H1 (cell line): ENCODE measurements at regions not wholly inside any gene's neighbourhood (a gene's known extent, or its start where the extent isn't known, plus 50 kb on each side); places are given as distances from the start of the nearest gene placed in this dataset.

Source experiments
- CTCF ChIA-PET: fragments of 300-600 bp; sonication (Branson Sonifier 250); formaldehyde crosslinking; loops from one replicate; lab custom pipeline; 2021; ENCODE audit not compliant: partially characterized antibody; lab: Charles Lee
- POLR2A ChIA-PET: fragments of 300-600 bp; sonication (Branson Sonifier 250); formaldehyde crosslinking; loops from one replicate; lab custom pipeline; 2021; ENCODE audit warnings: inconsistent platforms; ENCODE audit not compliant: partially characterized antibody; lab: Charles Lee
- DNase-seq, 2 experiments: peaks; one replicate each; pipeline versions ENCODE4 v3.0.0 to v3.0.0-alpha.2; 2010 to 2022; ENCODE audit warnings: low spot score in 2 of 2, low read depth in 1 of 2, mixed read lengths in 1 of 2
- FAIRE-seq: peaks from 2 replicates; lab custom pipeline; 2011; peaks lifted over from hg19 to GRCh38; lab: Jason Lieb, UNC
- H2AFZ ChIP-seq: 2 replicates; pipeline ENCODE4 v1.8.1; 2012; ENCODE audit warnings: low read length, inconsistent platforms
- H2AK5ac ChIP-seq: 2 replicates; pipeline ENCODE4 v1.6.1; 2013; ENCODE audit warnings: low read depth, low read length
- H2BK120ac ChIP-seq: replicated peaks from 2 replicates; pipeline ENCODE3; 2013; ENCODE audit warnings: low read depth, low read length, inconsistent platforms
- H2BK12ac ChIP-seq: 2 replicates; pipeline ENCODE4 v1.6.1; 2013; ENCODE audit warnings: low read depth, low read length
- H2BK15ac ChIP-seq: 2 replicates; pipeline ENCODE4 v1.6.1; 2013; ENCODE audit warnings: low read length
- H2BK20ac ChIP-seq: 2 replicates; pipeline ENCODE4 v1.6.1; 2013; ENCODE audit warnings: low read length
- H2BK5ac ChIP-seq: 2 replicates; pipeline ENCODE4 v1.6.1; 2013; ENCODE audit warnings: low read depth, low read length
- H3K14ac ChIP-seq: 2 replicates; pipeline ENCODE4 v1.6.1; 2013; ENCODE audit warnings: inconsistent platforms; ENCODE audit not compliant: insufficient read length
- H3K18ac ChIP-seq: 2 replicates; pipeline ENCODE4 v1.6.1; 2013; ENCODE audit warnings: low read length; ENCODE audit errors: extremely low read depth
- H3K23ac ChIP-seq: 2 replicates; pipeline ENCODE4 v1.6.1; 2013; ENCODE audit warnings: inconsistent platforms; ENCODE audit not compliant: insufficient read length
- H3K23me2 ChIP-seq: 2 replicates; pipeline ENCODE4 v1.6.1; 2013; ENCODE audit warnings: low read depth, low read length
- H3K27ac ChIP-seq: 2 replicates; pipeline ENCODE4 v1.6.1; 2011; ENCODE audit warnings: low read depth, low read length, inconsistent platforms
- H3K27me3 ChIP-seq, 4 experiments: replicated peaks in 1 of 4; 1 replicate in 1 of 4; 2 replicates in 3 of 4; pipeline versions ENCODE4 v1.6.1 to v1.8.1; 2011 to 2013; ENCODE audit warnings: low read length in 3 of 4, mild to moderate bottlenecking in 3 of 4, inconsistent platforms in 2 of 4, mixed read lengths in 2 of 4, moderate library complexity in 1 of 4; ENCODE audit not compliant: control insufficient read depth in 3 of 4, insufficient read depth in 3 of 4; ENCODE audit errors: extremely low read depth in 1 of 4
- H3K36me3 ChIP-seq, 4 experiments: 2 replicates each; pipeline versions ENCODE4 v1.6.1 to v1.8.1; 2011 to 2013; ENCODE audit warnings: mild to moderate bottlenecking in 4 of 4, low read length in 3 of 4, moderate library complexity in 2 of 4, control low read depth in 1 of 4, inconsistent platforms in 1 of 4; ENCODE audit not compliant: insufficient read depth in 4 of 4, control insufficient read depth in 2 of 4
- H3K4ac ChIP-seq: replicated peaks from 2 replicates; pipeline ENCODE3; 2013; ENCODE audit warnings: low read length, low read depth, mixed read lengths, inconsistent platforms; ENCODE audit not compliant: insufficient read length
- H3K4me1 ChIP-seq, 4 experiments: replicated peaks in 1 of 4; 1 replicate in 1 of 4; 2 replicates in 3 of 4; pipeline versions ENCODE4 v1.6.1 to v1.8.1; 2011 to 2013; ENCODE audit warnings: low read length in 3 of 4, inconsistent platforms in 2 of 4, mixed read lengths in 1 of 4; ENCODE audit not compliant: insufficient read depth in 4 of 4, control insufficient read depth in 3 of 4
- H3K4me2 ChIP-seq, 2 experiments: 2 replicates each; pipeline versions ENCODE4 v1.6.1 to v1.8.1; 2011 to 2013; ENCODE audit warnings: low read depth in 2 of 2, low read length in 2 of 2, control low read depth in 1 of 2, inconsistent platforms in 1 of 2, mild to moderate bottlenecking in 1 of 2; ENCODE audit not compliant: insufficient read depth in 1 of 2
- H3K4me3 ChIP-seq, 4 experiments: fragments of 200-600, 300-600 bp in 1 of 4; sonication (generic), shearing (Covaris generic), sonication (Bioruptor Twin) in 1 of 4; 2 replicates each; pipeline versions ENCODE4 v1.5.1 to v1.8.1; 2011 to 2016; ENCODE audit warnings: low read length in 4 of 4, low read depth in 3 of 4, control low read depth in 2 of 4, inconsistent platforms in 2 of 4, mild to moderate bottlenecking in 2 of 4, mixed read lengths in 1 of 4, moderate library complexity in 1 of 4; ENCODE audit not compliant: insufficient read depth in 2 of 4; ENCODE audit errors: extremely low read depth in 1 of 4
- H3K56ac ChIP-seq: replicated peaks from 2 replicates; pipeline ENCODE3; 2013; ENCODE audit warnings: low read depth, mild to moderate bottlenecking, mixed read lengths, low read length, inconsistent platforms; ENCODE audit not compliant: insufficient read length
- H3K79me1 ChIP-seq: 2 replicates; pipeline ENCODE4 v1.6.1; 2013; ENCODE audit warnings: low read depth, low read length, control low read depth
- H3K79me2 ChIP-seq, 2 experiments: 2 replicates each; pipeline versions ENCODE4 v1.6.1 to v1.8.1; 2012 to 2013; ENCODE audit warnings: low read length in 2 of 2, mild to moderate bottlenecking in 2 of 2, inconsistent platforms in 1 of 2; ENCODE audit not compliant: insufficient read depth in 2 of 2, control insufficient read depth in 1 of 2
- H3K9ac ChIP-seq, 4 experiments: replicated peaks in 1 of 4; 1 replicate in 1 of 4; 2 replicates in 3 of 4; pipeline versions ENCODE4 v1.6.1 to v1.8.1; 2011 to 2013; ENCODE audit warnings: low read depth in 3 of 4, low read length in 3 of 4, control low read depth in 2 of 4, mild to moderate bottlenecking in 2 of 4, moderate library complexity in 2 of 4, inconsistent platforms in 1 of 4; ENCODE audit errors: extremely low read depth in 1 of 4
- H3K9me3 ChIP-seq, 2 experiments: 2 replicates each; pipeline versions ENCODE4 v1.6.1 to v1.8.1; 2012 to 2013; ENCODE audit warnings: mild to moderate bottlenecking in 2 of 2, moderate library complexity in 2 of 2, control low read depth in 1 of 2, inconsistent platforms in 1 of 2, low read depth in 1 of 2, low read length in 1 of 2, mixed read lengths in 1 of 2; ENCODE audit not compliant: insufficient read depth in 2 of 2
- H4K20me1 ChIP-seq, 2 experiments: replicated peaks in 1 of 2; 2 replicates each; pipeline versions ENCODE3 to v1.8.1; 2011 to 2013; ENCODE audit warnings: inconsistent platforms in 2 of 2, low read length in 2 of 2, mild to moderate bottlenecking in 1 of 2; ENCODE audit not compliant: insufficient read depth in 2 of 2, control insufficient read depth in 1 of 2
- H4K5ac ChIP-seq: 2 replicates; pipeline ENCODE4 v1.6.1; 2013; ENCODE audit warnings: low read length, low read depth, mixed read lengths, inconsistent platforms; ENCODE audit not compliant: insufficient read length
- H4K8ac ChIP-seq: 2 replicates; pipeline ENCODE4 v1.8.0; 2013; ENCODE audit warnings: mild to moderate bottlenecking, moderate library complexity, low read length, inconsistent platforms; ENCODE audit not compliant: insufficient read depth; ENCODE audit errors: extremely low read depth
- H4K91ac ChIP-seq: replicated peaks from 2 replicates; pipeline ENCODE3; 2013; ENCODE audit warnings: low read length, mixed read lengths, inconsistent platforms; ENCODE audit not compliant: insufficient read length
- EGR1 ChIP-seq: IDR thresholded peaks from 2 replicates; pipeline ENCODE4 v1.6.1; 2011; ENCODE audit warnings: low read depth, low read length, borderline replicate concordance
- KDM4A ChIP-seq: IDR thresholded peaks from one replicate; pipeline ENCODE4 v1.7.1; 2012; ENCODE audit warnings: low read depth, mild to moderate bottlenecking, moderate library complexity, low read length, inconsistent platforms; ENCODE audit not compliant: severe bottlenecking
- MAFK ChIP-seq: IDR thresholded peaks from 2 replicates; pipeline ENCODE4 v1.6.1; 2012; ENCODE audit warnings: low read depth, mild to moderate bottlenecking, improper control_type of control experiment, low read length
- RAD21 ChIP-seq, 2 experiments: IDR thresholded peaks in 1 of 2; conservative IDR thresholded peaks in 1 of 2; 2 replicates each; pipeline ENCODE4 v1.6.1; 2011; ENCODE audit warnings: low read depth in 2 of 2, low read length in 2 of 2, improper control_type of control experiment in 1 of 2, inconsistent platforms in 1 of 2, mild to moderate bottlenecking in 1 of 2, moderate library complexity in 1 of 2
- RFX5 ChIP-seq: IDR thresholded peaks from 2 replicates; pipeline ENCODE4 v1.6.1; 2011; ENCODE audit warnings: low read depth, low read length, improper control_type of control experiment, borderline replicate concordance
- RNF2 ChIP-seq: fragments of 200-900, 300-1000 bp; sonication (generic); IDR thresholded peaks from 2 replicates; pipeline ENCODE4 v1.7.1; 2016; ENCODE audit warnings: borderline replicate concordance, low read depth, mild to moderate bottlenecking, antibody characterized with exemption, low read length; ENCODE audit not compliant: poor library complexity, severe bottlenecking; ENCODE audit errors: missing control alignments
- WGBS, 2 experiments: shearing (Covaris generic) in 1 of 2; methylation state at CpG; one replicate each; pipeline versions ENCODE4 v1.1.6 to v1.1.7; 2013 to 2015; ENCODE audit warnings: low lambda C conversion rate in 2 of 2, mixed read lengths in 2 of 2, inconsistent platforms in 1 of 2, low coverage in 1 of 2, missing lambda C conversion rate in 1 of 2; ENCODE audit not compliant: insufficient replicate concordance in 2 of 2, insufficient coverage in 1 of 2, insufficient read length in 1 of 2; ENCODE audit errors: extremely low coverage in 1 of 2, missing lambda C conversion rate in 1 of 2; 5-methylcytosine and 5-hydroxymethylcytosine counted together
- TF ChIP-seq, protein P1 (sequence below), 3 experiments: IDR thresholded peaks; 1 replicate in 2 of 3; 2 replicates in 1 of 3; pipeline versions ENCODE4 v1.5.1 to v1.6.1; 2011; ENCODE audit warnings: low read length in 3 of 3, mild to moderate bottlenecking in 3 of 3, inconsistent platforms in 2 of 3, low read depth in 1 of 3, moderate library complexity in 1 of 3; ENCODE audit not compliant: insufficient read depth in 1 of 3; ENCODE audit errors: control extremely low read depth in 1 of 3

- H3K56ac ChIP-seq = no peak overlapping the region
- DNase-seq = no peak
Measured at GRCh38 chr13:91185294-91185863, 162.1 kb upstream of the MIR17HG start.

More at GRCh38 chr13:91185294-91185863, 162.1 kb upstream of the MIR17HG start:
- no peak overlapping the region for H3K4me2 ChIP-seq
- H3K9ac ChIP-seq = no peak overlapping the region
- no peaks in the 10 kb centered on the region for H3K79me1 ChIP-seq
- no peak overlapping the region for H2AFZ ChIP-seq
- H3K18ac ChIP-seq = no peak overlapping the region
- ChIA-PET CTCF (interaction anchor here (0.6 to 2.9 kb wide), 18 partner anchors 9 to 107 kb away, joined by 3 to 26 read pairs (median 4); no protein-coding TSS in a partner anchor), POLR2A (no interaction called here)
- H2BK15ac ChIP-seq = no peak overlapping the region
- no peak overlapping the region for H2BK120ac ChIP-seq
- no peak overlapping the region for H3K4me3 ChIP-seq
- no peaks in the 10 kb centered on the region for H4K20me1 ChIP-seq
- H3K4ac ChIP-seq = no peak overlapping the region
- H2AK5ac ChIP-seq = no peak overlapping the region
- no peak overlapping the region for H3K27ac ChIP-seq
- no peak overlapping the region for H2BK12ac ChIP-seq
- TF ChIP-seq, protein P1, sequence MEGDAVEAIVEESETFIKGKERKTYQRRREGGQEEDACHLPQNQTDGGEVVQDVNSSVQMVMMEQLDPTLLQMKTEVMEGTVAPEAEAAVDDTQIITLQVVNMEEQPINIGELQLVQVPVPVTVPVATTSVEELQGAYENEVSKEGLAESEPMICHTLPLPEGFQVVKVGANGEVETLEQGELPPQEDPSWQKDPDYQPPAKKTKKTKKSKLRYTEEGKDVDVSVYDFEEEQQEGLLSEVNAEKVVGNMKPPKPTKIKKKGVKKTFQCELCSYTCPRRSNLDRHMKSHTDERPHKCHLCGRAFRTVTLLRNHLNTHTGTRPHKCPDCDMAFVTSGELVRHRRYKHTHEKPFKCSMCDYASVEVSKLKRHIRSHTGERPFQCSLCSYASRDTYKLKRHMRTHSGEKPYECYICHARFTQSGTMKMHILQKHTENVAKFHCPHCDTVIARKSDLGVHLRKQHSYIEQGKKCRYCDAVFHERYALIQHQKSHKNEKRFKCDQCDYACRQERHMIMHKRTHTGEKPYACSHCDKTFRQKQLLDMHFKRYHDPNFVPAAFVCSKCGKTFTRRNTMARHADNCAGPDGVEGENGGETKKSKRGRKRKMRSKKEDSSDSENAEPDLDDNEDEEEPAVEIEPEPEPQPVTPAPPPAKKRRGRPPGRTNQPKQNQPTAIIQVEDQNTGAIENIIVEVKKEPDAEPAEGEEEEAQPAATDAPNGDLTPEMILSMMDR (IDR thresholded peaks at IDR 0.05; ENCODE audit: control extremely low read depth in 1 of 3, insufficient read depth in 1 of 3, low read depth in 1 of 3, low read length in 3 of 3) = peak in 2 of 3 experiments; percentile 20 to 34; a peak in 2 of 4 replicates
- no peak for TF ChIP-seq RFX5
- no peak for TF ChIP-seq RNF2
- no peak for TF ChIP-seq MAFK
- TF ChIP-seq RAD21 (IDR thresholded peaks at IDR 0.05 in 1 of 2, conservative IDR thresholded peaks at IDR 0.05 in 1 of 2; ENCODE audit: low read depth in 2 of 2, low read length in 2 of 2) = peak; percentile 66 to 67
- TF ChIP-seq EGR1 = no peak
- TF ChIP-seq KDM4A = no peak
- TF ChIP-seq, all 59 proteins: peak for 2
- H3K79me2 ChIP-seq = no peaks in the 10 kb centered on the region
- H3K27me3 ChIP-seq = no peaks in the 10 kb centered on the region
- no peak overlapping the region for H4K8ac ChIP-seq
- H3K14ac ChIP-seq = no peak overlapping the region
- H3K23ac ChIP-seq = no peak overlapping the region
- no peaks in the 10 kb centered on the region for H3K23me2 ChIP-seq
- H3K9me3 ChIP-seq = no peaks in the 10 kb centered on the region; a peak in 1 of 4 replicates
- FAIRE-seq = no peak
- no peak overlapping the region for H2BK5ac ChIP-seq
- no peak overlapping the region for H4K5ac ChIP-seq
- H3K36me3 ChIP-seq = no peaks in the 10 kb centered on the region
- no peak overlapping the region for H2BK20ac ChIP-seq
- H3K4me1 ChIP-seq = no peaks in the 10 kb centered on the region
- H4K91ac ChIP-seq = no peak overlapping the region
- WGBS, 2 experiments = 88% methylated on average over 2 of the region's 2 CpGs; no CpG with 5 or more reads in 1 of the 2 experiments
